Activated CD4-positive, CD25-positive, alpha-beta regulatory T cell treated with anti-CD3 and anti-CD28 coated beads, Interleukin-2, amount 50 U/mL, for 72 hours (primary cell): ENCODE measurements at regions not wholly inside any gene's neighbourhood (a gene's known extent, or its start where the extent isn't known, plus 50 kb on each side); places are given as distances from the start of the nearest gene placed in this dataset.

Source experiments
- DNase-seq: peaks from one replicate; pipeline ENCODE4 v3.0.0; 2021

DNA sequence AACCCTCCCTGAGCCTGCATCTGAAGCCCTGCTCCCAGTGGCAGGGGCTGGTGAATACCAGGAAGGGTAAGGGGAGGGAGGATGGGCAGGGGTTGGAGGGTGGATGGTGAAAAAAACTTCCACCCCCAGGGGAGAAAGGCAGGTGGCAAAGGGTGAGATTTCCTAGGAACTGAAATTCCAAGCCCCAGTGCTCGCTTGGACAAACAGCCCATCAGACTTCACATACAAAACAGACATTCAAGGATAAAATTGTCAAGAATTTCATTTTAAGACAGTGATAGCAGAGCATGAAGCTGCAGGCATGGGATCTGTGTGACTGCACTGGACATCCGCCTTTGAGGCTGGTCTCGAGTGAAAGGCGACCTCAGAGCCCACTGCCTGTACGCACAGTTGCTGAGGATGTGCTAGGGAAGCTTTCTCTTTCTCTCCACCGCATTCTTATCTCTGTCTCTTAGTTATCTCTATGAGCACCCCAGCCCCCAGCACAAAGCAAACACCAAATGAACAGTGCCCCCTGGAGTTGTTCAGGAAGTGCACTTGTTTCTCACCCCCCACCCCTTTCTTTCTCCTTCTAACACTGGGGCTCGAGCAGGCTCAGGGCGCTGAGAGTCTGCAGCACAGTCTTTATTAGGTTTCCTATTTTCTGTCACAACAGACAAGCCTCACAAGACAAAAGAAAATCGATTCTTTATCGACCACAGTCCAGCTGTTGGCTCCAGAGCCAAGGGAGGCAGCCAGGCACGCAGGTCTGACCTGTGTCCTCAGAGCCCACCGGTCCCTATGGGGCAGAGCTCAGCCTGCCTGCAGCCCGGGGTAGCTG lies 237.3 kb upstream of the NCAM1 start:
- DNase-seq = no peak

DNA sequence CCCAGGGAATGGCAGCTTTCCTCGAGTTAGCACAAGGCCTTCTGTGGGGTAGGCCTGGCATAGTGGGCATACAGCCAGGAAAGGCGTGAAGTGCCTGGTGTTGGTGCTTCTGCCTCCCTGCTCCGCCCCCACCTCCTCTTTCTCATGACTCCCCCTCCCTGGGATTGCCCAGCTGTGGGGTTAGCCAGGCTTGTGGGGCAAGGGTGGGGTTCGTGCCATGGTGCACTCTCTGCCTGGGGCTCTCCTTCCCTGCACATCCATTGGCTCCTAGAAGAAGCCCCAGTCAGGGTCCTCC lies 236.8 kb upstream of the NCAM1 start:
- DNase-seq = no peak

DNA sequence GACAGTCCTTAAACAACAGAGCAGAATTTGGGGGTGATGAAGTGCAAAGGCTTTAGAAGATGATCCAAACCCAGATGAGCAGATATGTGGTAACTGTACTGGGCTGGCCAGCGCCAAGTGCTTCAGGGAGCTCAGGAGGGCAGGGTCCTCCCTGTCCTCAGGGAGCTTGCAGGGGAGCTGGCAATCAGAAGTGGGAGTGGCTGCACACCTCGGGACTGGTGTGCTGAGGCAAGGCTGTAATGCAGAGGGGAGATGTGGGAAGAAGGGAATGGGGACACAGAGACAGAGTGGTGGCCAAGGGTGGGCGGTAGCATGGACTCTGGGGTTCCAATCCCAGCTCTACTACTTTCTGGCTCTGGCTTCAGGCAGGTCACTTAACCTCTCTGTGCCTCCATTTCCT lies 235.6 kb upstream of the NCAM1 start:
- no peak for DNase-seq

DNA sequence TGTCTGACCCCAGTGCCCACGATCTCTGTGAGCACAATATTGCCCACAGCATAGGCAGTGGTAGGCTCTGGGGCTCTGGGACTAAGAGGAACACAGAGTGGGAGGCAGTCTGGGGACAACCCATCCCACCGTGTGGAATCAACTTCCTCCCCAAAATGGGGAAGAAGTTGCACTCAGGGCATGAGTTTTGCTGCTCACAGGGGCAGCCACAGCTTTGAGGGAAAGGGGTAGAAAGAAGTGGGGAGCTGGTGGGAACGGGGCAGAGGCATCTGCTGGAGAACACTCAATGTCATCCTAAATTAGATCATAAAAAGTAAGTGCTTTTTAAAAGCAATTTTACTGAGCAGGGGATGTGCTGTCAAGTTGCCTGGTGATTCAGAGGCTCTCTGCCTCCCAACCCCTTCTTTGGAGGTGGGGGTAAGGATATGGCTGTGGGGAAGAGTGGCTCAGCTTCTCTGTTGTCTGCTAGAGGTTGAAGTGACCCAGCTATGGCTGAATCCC lies 233.8 kb upstream of the NCAM1 start:
- DNase-seq = no peak

DNA sequence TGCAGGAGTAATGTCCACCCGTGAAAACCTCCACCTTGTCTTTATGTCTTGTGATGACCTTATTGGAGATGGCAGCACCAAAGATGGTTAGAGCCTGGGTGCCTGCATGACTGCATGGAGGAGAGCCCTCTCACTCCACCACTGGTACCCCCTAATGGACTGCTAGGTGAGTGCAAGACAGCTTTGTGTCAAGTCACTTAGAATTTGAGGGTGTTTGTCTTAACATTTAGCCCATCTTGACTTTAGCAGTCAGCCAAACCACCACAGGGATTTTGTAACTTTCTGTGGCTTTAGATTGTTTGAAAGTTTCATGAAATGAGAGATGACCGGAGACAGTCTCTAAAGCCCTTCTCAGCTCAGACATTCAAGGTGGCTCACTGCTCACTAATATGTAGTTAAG lies 232.9 kb upstream of the NCAM1 start:
- no peak for DNase-seq

DNA sequence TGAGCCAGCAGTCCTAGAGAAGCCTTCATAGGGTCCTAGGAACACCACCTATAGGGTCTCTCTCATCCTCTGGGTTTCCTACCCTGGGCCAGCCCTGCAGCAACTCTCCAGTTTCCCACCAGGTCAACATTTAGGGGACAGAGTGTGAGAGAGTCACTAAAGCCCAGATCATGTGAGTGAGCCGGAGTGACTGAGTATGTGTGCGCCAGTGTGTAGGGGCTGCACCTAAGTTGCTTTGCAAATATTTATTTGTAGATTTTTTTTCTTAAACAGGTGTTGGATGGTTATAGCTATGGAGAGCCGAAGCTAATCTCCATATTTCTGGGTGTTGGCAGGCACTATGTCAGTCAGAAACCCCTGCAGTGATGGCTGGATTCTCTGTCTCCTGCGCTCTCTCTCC lies 232.5 kb upstream of the NCAM1 start:
- no peak for DNase-seq

- no peak for DNase-seq
Observed at GRCh38 chr11:112730591-112730990, 230.6 kb upstream of the NCAM1 start.

DNA sequence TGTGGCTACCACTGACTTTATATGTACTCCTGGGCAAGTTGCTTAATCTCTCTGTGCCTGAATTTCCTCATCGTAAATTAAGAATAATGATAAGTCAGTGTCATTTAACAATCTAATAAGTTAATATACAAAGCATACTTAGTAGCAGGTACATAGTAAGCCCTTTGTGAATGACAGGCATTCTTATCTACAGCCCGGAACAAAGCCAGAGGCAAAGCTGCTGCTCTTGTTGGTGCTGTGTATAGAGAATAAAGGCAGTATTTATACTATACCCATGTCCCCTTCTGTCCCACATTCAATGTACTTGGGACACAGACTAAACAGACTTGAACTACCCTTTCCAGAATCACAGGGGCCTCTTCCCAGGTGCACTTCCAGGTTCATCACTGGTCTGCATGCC lies 229.7 kb upstream of the NCAM1 start:
- no peak for DNase-seq

DNA sequence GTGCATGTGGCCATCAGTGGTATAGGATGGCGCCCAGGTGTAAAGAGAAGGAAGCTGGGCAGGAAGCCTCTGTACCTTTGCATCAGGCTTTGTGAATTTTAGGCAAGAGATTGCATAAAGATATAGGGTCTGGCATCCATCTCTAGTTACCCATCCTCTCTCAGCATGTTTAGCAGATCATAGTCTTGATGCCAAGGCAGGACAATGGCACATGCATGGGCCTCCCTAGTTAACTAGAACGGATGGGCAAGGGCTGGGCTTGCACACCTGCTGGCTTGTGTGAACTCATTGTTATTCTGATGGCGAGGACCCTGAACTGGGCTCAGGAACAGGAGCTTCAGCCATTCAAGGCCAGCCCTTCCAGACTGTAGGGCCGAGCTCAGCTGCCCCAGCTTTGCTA lies 229.2 kb upstream of the NCAM1 start:
- DNase-seq = no peak

- DNase-seq = no peak
Observed at GRCh38 chr11:112734207-112734606, 227.0 kb upstream of the NCAM1 start.

DNA sequence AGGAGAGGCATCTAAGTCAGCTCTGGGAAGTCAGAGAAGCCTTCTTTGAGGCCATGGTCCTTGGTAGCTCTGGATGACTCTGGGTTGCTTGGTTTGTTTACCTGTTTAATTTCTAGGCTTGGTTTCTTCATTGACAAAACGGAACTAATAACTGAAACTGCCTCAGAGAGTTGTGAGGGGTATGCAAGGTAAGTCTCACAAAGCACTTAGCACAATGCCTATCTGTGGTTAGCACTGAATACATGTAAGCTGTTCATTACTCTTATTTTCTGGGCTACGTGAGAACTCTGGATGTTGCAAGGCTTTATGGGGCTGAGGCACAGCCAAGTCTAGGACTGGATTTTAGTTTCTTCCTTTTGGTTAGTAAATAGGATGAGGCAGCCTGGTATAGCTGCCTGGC lies 225.8 kb upstream of the NCAM1 start:
- DNase-seq = no peak

DNA sequence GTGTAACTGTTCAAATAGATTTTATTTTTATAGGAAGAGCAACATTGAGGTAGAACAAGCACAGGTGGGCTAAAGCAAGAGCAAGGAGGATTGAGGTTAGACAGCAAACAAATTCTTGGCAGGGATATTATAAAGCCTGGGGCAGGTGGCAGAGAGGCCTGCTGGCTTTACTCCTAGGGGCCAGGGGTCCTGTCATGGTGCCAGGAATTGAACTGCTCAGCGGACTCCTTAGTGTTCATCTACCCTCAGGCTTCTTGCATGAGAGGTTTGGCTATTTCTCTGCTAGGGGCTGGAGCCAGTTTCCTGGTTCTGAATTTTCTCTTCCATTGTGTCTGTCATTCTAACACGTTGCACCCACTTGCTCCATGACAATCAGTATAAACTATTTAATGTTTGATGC lies 217.2 kb upstream of the NCAM1 start:
- DNase-seq = no peak

GRCh38 chr11:112745973-112746372 lies 215.2 kb upstream of the NCAM1 start:
- no peak for DNase-seq

- DNase-seq = no peak
Observed at GRCh38 chr11:112748252-112748651, 213.0 kb upstream of the NCAM1 start.

DNA sequence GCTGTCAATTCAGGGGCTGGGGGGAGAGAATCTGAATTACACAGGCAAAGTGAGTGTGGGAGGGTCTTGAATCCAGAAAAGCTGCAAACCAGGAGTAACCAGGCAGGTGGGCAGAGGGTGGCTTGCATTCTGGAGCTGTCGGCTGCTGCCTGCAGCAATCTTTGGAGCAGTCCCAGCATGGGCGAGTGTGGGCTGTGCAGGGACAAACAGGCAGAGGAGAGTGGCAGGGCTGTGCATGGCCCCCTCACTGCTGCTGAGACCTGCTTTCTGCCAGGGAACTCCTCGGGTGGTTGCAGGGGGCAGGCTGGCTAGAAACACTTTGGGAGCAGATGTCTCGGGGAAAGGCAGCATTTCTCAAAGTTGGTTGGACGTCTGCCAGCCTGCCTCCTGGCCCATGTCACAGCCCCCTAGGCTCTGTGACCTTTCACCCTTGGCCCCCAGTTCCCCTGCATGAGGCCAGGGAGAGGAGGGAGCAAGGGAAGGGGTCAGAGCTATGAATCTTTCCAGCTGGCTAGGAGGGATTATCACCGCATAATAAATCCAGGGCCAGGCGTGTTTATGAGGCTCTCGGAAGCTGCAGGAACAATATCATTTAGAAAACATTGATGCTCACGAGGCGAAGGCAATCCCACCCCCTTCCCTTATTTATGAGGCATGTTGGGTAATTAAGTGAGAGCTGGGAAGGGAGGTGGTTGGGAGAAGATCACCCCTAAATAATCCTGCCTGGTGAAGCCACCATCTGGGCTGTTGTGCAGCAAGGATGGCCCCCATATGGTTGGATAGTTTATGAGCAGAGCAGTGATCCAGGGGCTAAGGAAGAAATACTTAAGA lies 212.3 kb upstream of the NCAM1 start:
- DNase-seq = no peak

- DNase-seq = no peak
Observed at GRCh38 chr11:112751329-112751728, 209.9 kb upstream of the NCAM1 start.

DNA sequence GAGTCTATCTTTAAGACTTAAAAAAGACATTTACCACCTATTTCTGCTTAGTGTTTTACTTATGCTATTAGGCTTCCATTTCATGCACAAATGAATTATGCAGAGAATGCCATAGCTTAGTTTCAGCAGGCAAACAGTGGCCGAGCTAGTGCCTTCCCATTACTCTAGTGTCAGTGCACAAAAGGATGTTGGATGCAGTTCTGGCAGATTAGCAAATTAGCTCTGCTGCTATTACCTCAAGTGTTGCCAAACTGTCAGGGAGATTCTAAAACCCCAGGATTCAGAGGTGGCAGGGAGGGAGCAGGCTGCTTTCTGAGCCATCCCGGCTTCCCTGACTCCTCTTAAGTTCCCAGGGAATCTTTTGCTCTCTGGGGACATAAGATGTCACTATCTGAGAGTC lies 209.4 kb upstream of the NCAM1 start:
- DNase-seq = no peak

- no peak for DNase-seq
Observed at GRCh38 chr11:112752563-112752962, 208.7 kb upstream of the NCAM1 start.

DNA sequence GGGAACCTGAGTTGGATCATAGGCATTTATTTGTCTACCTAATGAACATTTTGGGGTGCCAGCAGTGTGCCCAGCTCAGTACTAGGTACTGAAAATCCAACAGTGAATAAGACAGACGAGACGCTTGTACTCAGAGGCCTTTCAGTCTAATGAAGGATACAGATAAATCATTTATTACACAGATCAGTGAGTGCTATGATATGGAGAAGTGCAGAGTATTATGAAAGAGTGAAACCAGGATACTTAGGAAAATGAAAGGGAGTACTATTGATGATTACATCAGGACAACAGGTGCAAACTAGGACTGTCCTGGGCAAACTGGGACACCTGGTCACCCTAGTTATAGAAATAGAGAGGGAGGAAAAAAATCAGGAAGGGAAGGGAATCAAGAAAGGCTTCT lies 207.5 kb upstream of the NCAM1 start:
- no peak for DNase-seq

DNA sequence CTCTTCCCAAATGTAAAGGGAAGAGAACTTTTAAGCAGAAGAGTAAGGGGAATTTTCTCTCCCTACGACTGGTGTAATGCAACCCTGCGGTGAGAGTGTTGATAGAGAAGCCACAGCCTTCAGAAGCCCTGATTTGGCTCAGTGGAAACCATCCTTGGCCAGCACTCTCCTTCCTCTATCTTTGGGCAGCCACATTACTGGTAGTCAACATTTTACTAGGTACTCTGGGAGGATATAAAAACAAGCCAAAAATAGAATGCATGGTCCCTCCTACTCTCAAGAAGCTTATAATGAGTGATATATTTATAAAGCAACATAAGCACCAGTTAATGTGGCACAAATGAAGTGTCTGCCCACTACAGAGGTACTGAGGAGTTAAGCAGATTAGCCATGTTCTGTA lies 201.8 kb upstream of the NCAM1 start:
- no peak for DNase-seq

GRCh38 chr11:112760396-112761059 lies 200.7 kb upstream of the NCAM1 start:
- DNase-seq = no peak

DNA sequence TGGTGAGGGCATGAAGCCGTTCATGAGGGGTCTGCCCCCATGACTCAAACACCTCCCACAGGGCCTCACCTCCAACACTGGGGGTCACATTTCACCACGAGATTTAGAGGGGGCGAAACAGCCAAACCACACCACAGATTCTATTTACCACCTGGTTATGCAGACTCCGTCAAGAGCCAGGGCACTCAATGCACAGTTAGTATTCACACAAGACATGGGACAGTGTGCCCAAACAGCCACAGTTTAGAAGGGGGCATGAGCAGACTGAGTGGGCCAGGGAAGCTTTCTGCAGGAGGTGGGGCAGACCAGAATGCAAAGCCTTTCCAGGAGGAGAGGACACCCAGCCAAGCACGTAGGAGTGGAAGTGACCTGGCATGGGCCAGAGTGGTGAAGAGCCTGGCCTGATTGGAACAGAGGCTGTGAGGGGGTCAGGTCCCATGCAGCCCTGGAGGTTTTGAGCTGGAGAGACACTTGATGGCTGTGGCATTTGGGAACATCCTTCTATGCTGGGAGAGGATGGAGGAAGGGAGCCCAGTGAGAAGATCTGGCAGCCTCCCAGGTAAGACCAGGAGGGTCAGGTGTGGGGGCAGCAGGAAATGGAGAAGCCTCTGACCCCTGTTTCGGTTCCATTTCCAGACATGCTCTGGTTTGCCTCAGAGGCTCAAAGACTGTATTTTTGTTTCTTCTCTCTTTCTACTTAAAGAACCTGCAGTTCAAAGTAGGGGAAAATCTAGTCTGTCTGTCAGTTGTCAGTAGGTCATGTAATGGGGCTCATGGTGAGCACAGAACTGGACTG lies 199.1 kb upstream of the NCAM1 start:
- DNase-seq = no peak

DNA sequence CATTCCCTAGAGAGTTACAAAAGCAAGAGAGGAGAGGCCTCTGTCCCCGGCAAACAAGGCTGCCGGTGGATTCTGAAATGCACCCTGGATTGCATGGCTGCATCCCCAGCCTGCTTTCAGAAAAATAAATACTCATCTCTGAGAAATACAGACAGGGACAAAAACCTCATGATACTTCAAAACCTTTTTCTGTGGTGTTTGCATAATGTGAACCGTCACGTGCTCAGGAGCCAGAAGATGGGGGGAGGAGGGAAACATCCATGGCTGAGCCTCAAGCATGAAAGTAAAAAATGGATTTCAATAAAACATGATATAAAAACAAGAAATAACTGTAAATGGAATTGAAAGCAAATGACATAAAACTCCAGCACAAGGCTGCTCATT lies 198.5 kb upstream of the NCAM1 start:
- DNase-seq = no peak
